Umbilical cord (tissue), 1 donor: ENCODE measurements at regions not wholly inside any gene's neighbourhood (a gene's known extent, or its start where the extent isn't known, plus 50 kb on each side); places are given as distances from the start of the nearest gene placed in this dataset.
"Not testable (repeated sequence)": the region's sequence is repeated elsewhere in the genome, so short reads cannot be mapped to it uniquely, and the experiment has no call there.

Experiments used
- DNase-seq: peaks from one replicate; pipeline ENCODE4 v3.0.0-alpha.2; 2015; ENCODE audit warnings: low spot score

DNA sequence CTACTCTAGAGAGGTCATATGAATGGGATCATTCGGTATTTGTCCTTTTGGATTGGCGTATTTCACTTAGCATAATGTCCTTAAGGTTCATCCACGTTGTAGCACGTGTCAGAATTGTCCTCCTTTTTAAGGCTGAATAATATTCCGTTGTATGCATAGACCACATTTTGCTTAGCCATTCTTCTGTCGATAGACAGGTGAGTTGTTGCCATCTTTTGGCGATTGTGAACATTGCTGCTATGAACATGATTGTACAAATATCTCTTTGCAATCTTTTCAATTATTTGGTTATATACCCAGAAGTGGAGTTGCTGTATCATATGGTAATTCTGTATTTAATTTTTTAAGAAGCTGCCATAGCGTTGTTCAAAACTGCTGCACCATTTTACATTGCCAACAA is 52.4 kb upstream of the GOLGA8J start:
- DNase-seq = no peak

GRCh38 chr15:30023798-30024295 is 58.9 kb upstream of the GOLGA8J start:
- peak; percentile 57 for DNase-seq

DNA sequence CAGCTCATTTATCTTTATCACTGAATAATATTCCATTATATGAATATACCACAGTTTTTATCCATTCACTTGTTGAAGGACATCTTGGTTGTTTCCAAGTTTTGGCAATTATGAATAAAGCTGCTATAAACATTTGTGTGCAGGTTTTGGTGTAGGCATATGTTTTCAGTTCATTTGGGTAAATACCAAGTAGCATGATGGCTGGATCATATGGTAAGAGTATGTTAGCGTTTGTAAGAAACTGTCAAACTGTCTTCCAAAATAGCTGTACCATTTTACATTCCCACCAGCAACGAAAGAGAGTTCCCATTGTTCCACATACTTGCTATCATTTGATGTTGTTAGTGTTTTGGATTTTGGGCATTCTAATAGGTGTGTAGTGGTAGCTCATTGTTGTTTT is 72.0 kb upstream of the GOLGA8J start:
- DNase-seq = no peak

DNA sequence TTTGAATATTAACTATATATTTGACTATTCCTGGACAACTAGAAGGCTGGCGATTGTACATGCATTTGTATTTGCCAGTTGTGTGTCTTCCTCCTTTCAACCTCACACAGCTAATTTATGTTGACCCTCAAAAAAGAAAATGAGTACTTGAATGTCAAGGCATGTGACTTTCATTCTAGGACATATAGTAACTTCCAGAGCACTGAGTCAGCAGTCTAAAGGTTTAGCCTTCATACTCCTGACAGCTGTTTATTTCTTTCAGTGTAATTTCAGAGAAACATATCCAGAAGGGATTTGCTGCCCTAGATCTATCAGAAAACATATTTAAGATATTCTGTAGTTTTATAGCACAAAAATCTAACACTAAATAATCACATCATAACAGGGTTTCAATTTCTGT is 74.6 kb upstream of the GOLGA8J start:
- DNase-seq = no peak

- DNase-seq = no peak
Observed at GRCh38 chr15:30001602-30002001, 81.2 kb upstream of the GOLGA8J start.

DNA sequence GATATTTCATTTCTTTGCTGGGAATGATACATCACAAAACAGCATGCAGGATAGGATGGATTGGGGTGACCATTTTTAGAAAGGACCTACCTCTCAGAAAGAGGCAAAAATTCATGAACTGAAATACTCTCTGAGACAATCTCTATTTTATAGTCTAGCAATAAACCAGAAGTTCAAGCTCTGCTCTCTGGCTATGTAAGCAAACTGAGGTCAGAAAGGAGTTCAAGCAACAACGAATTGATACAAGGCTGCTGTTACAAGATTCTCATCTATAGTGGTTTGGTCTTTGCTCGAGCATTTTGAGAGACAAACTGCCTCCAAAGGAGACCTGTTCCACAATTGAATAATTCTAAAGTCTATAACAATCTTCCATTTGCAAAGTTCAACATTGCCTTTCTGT is 84.7 kb upstream of the GOLGA8J start:
- no peak for DNase-seq

DNA sequence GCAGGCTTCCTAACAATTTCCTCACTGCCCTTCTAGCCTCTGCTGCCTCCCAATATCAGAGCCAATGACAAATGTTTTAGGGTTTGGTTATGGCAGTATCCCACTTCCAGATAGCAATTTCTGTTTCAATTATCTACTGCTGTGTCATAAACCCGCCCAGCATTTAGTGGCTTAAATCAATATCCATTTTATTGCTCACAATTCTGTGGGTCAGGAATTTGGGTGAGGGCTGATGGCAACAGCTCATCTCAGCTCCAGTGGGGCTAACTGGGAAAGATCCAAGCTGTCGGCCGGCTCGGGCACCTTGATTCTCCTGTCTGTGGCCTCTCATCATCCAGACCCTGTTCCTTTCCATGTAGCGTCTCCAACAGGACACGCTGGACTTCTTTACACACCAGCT is 85.3 kb upstream of the GOLGA8J start:
- no peak for DNase-seq

GRCh38 chr15:29994284-29994683 is 88.5 kb upstream of the GOLGA8J start:
- DNase-seq = no peak

GRCh38 chr15:29990954-29991353 is 91.8 kb upstream of the GOLGA8J start:
- DNase-seq = no peak

DNA sequence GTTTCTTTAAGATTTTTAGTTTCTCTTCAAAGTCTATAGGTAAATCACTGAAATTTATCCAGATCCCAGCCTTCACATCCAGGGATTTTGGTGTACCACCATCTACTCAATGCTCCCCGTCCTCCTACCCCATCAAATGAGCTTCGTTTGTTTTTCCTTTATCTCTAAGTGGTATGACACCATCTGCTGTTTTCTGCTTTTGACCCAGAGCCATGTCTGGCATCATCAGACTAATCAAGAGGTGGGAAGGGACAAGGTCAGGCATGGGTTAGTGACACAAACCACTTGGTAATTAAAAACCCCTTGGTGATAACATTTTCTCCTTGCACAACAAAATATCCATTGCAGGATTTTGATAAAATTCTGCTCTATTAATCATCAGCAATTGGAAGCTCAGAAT is 92.7 kb upstream of the GOLGA8J start:
- DNase-seq = no peak

DNA sequence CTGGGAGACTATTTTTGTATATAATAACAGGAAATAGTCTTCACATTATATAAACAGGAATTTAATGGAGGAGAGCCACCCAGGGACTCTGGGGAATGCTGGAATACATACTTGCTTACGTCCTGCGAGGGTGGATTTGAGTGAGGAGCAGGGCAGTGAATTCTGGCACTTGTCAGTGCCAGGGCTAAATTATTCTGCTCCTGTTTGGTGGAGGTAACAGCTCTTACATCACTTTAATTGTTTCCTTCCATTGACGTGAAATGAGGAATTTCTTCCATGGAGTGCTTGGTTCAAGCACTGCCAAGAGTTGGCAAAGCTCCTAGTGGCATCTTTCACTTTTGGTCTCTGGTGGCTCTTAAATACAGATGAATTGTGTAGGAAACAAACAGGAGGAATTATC is 94.1 kb upstream of the GOLGA8J start:
- no peak for DNase-seq

GRCh38 chr15:29986946-29987345 is 95.8 kb upstream of the GOLGA8J start:
- no peak for DNase-seq

DNA sequence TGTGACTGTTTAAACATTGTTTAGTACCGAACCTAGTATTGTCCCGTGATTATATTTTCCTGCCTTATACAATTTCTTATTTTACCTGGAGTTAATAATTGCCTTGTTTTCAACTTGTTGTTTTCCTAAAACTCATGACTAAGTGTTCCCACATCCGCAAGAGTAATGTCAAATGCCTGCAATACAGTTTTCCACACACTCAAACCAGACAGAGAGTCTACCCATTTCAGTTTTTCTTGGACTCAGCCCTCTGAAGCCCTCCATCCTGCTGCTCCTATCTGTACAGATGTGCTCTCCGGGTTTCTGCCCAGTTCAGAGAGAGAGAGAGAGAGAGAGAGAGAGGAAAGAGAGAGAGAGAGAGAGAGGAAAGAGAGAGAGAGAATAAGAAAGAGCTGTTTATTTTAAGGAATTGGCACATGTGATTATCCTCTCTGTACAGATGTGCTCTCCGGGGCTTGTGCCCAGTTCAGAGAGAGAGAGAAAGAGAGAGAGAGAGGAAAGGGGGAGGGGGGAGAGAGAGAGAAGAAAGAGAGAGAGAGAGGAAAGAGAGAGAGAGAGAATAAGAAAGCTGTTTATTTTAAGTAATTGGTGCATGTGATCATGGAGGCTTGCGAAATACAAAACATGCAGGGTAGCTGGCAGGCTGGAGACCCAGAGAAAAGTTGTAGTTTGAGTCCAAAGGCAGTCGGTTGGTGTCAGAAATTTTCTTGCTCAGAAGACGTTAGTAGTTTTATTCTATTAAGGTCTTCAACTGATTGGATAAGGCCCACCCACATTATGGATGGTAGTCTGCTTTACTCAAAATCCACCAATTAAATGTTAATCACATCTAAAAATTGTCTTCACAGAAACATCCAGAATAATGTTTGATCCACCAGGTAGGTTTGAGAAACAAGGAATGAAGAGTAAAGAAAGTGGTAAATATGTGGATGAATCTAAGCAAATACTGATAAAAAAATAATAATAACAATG is 104.1 kb upstream of the GOLGA8J start:
- no peak for DNase-seq

DNA sequence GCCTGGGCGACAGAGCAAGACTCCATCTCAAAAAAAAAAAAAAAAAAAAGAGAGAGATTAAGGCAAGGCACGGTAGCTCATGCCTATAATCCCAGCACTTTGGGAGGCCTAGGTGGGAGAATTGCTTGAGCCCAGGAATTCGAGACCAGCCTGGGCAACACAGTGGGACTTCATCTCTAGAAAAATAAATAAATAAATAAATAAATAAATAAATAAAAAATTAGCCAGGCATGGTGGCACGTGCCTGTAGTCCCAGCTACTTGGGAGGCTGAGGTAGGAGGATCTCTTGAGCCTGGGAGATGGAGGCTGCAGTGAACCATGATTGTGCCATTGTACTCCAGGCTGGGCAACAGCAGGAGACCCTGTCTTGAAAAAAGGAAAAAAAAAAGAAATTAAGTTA is 108.7 kb upstream of the GOLGA8J start:
- not testable (repeated sequence) for DNase-seq

GRCh38 chr15:29972051-29972450 is 110.7 kb upstream of the GOLGA8J start:
- no peak for DNase-seq

DNA sequence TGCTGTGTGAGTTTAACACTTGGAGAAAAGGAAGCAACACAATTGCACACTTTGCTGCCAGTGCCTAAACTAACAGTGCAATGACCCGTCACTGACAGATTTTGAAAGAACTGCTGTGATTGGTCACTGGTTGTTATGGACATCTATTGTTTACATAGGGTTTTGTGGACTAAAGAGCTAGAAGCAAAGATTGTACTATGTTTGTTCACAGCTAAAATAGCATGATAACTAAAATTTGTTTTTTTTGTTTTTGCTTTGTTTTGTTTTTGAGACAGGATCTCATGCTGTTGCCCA is 112.4 kb upstream of the GOLGA8J start:
- no peak for DNase-seq

GRCh38 chr15:29969562-29970401 is 113.0 kb upstream of the GOLGA8J start:
- no peak for DNase-seq

DNA sequence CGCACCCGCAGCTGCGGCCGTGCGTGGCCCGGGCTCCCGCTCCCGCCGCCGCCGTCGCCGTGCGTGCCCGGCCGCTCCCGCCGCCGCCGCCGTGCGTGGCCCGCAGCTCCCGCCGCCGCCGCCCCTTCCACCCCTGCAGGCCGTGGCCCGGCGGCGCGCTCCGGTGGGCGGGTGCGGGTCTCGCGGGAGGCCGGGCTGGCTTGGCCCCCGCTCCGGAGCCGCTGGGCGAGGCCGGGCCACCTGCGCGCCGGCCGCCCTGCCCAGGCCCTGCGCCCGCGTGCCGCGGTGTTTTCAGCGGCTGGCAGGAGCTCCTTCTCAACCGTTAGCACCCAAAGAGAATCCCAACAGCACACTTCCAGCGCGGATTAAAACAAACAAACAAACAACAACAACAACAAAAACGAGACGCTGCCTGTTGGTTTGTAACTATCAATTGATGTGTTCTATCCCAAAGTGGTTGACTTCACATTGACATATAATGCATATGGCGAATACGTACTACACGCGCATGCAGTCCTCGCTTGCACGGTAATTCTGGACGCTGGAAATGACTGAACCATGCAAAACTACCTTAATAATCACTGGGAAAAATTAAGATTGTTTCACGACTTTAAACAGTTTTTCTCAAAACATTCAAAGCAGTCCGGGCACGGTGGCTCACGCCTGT is 113.7 kb upstream of the GOLGA8J start:
- no peak for DNase-seq

DNA sequence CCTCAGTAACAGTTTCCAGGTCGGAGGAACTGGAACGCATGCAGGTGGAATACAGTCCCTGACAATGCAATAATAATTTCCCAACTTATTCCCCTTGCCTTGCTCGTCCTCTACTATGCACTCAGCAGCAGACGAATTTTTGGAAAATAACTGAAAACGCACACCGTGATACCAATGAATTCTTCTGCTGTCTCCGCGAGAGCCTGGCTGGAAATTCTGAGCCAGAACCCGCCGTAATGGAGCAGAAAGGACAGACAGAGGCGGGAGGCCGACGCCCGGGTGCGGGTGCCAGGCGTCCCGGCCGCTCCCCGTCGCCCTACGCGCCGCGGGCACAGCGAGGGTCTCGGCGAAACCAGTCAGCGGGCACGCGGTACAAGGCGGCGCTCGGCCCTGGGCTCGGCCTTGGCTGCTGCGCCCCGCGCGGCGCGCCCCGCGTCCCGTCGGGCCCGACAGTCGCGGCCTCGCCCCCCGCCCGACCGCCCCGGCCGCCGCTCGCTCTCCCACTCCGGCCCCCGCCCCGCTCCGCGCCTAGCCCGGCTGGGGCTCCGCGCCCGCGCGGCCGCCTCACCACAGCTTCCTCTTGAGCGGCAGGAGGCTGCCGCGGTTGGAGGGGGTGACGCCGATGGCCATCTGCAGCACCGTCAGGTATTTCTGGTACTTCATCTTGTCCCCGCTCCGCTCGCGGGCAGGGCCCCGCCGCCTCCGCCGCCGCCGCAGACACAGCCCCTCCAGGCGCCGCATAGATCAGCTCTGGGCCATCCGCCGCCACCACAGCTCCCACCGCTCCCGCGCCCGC is 114.5 kb upstream of the GOLGA8J start:
- no peak for DNase-seq

- DNase-seq = no peak
Observed at GRCh38 chr15:29962407-29962806, 120.3 kb upstream of the GOLGA8J start.

DNA sequence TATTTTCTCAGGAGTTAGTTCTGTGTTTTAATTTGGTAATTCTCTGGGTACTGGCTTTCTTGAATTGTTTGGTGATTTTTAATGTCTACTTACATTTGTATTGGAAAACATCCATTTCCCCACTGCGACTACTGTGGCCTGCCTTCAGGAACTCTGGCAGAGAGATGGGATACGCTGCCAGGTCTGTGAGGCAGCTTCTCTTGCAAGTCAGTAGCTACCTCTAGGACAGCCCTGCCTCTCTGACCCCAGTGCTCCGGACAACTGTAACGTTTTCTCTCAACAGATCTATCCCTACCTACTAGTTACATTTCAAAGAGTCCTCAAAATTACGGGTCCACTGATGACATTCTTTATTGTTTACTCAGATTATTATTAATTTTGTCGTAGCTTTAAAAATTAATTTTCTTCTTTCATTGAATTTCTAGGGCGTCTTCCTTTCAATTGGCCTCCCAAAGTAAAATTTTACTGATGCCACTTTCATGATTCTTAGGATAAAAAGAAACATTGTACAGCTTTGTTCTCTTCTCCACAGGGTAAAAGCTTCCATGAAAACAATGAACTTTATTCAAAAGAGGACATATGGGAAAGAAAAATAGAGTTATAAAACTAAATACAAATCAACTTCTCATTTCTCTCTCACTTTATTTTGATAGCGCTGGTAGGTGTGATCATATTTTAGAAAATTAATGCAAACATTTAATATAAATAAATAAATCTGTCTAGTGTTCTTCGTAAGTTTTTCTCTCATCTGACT is 123.2 kb upstream of the GOLGA8J start:
- DNase-seq = no peak
